ENCODE measurements at regions not wholly inside any gene's neighbourhood (a gene's known extent, or its start where the extent isn't known, plus 50 kb on each side); places are given as distances from the start of the nearest gene placed in this dataset.

- TF ChIP-seq POLR2A (IDR thresholded peaks at IDR 0.05): no peak
- TF ChIP-seq, protein P1, sequence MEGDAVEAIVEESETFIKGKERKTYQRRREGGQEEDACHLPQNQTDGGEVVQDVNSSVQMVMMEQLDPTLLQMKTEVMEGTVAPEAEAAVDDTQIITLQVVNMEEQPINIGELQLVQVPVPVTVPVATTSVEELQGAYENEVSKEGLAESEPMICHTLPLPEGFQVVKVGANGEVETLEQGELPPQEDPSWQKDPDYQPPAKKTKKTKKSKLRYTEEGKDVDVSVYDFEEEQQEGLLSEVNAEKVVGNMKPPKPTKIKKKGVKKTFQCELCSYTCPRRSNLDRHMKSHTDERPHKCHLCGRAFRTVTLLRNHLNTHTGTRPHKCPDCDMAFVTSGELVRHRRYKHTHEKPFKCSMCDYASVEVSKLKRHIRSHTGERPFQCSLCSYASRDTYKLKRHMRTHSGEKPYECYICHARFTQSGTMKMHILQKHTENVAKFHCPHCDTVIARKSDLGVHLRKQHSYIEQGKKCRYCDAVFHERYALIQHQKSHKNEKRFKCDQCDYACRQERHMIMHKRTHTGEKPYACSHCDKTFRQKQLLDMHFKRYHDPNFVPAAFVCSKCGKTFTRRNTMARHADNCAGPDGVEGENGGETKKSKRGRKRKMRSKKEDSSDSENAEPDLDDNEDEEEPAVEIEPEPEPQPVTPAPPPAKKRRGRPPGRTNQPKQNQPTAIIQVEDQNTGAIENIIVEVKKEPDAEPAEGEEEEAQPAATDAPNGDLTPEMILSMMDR (IDR thresholded peaks at IDR 0.05): no peak
Observed at GRCh38 chr3:6733699-6734394, 127.1 kb upstream of the GRM7 start.
